H1 (cell line): ENCODE measurements at regions not wholly inside any gene's neighbourhood (a gene's known extent, or its start where the extent isn't known, plus 50 kb on each side); places are given as distances from the start of the nearest gene placed in this dataset.

Experiments
- CTCF ChIA-PET: fragments of 300-600 bp; sonication (Branson Sonifier 250); formaldehyde crosslinking; loops from one replicate; lab custom pipeline; 2021; ENCODE audit not compliant: partially characterized antibody; lab: Charles Lee
- POLR2A ChIA-PET: fragments of 300-600 bp; sonication (Branson Sonifier 250); formaldehyde crosslinking; loops from one replicate; lab custom pipeline; 2021; ENCODE audit warnings: inconsistent platforms; ENCODE audit not compliant: partially characterized antibody; lab: Charles Lee
- DNase-seq, 2 experiments: peaks; one replicate each; pipeline versions ENCODE4 v3.0.0 to v3.0.0-alpha.2; 2010 to 2022; ENCODE audit warnings: low spot score in 2 of 2, low read depth in 1 of 2, mixed read lengths in 1 of 2
- FAIRE-seq: peaks from 2 replicates; lab custom pipeline; 2011; peaks lifted over from hg19 to GRCh38; lab: Jason Lieb, UNC
- H2AFZ ChIP-seq: 2 replicates; pipeline ENCODE4 v1.8.1; 2012; ENCODE audit warnings: low read length, inconsistent platforms
- H2AK5ac ChIP-seq: 2 replicates; pipeline ENCODE4 v1.6.1; 2013; ENCODE audit warnings: low read depth, low read length
- H2BK120ac ChIP-seq: replicated peaks from 2 replicates; pipeline ENCODE3; 2013; ENCODE audit warnings: low read depth, low read length, inconsistent platforms
- H2BK12ac ChIP-seq: 2 replicates; pipeline ENCODE4 v1.6.1; 2013; ENCODE audit warnings: low read depth, low read length
- H2BK15ac ChIP-seq: 2 replicates; pipeline ENCODE4 v1.6.1; 2013; ENCODE audit warnings: low read length
- H2BK20ac ChIP-seq: 2 replicates; pipeline ENCODE4 v1.6.1; 2013; ENCODE audit warnings: low read length
- H2BK5ac ChIP-seq: 2 replicates; pipeline ENCODE4 v1.6.1; 2013; ENCODE audit warnings: low read depth, low read length
- H3K14ac ChIP-seq: 2 replicates; pipeline ENCODE4 v1.6.1; 2013; ENCODE audit warnings: inconsistent platforms; ENCODE audit not compliant: insufficient read length
- H3K18ac ChIP-seq: 2 replicates; pipeline ENCODE4 v1.6.1; 2013; ENCODE audit warnings: low read length; ENCODE audit errors: extremely low read depth
- H3K23ac ChIP-seq: 2 replicates; pipeline ENCODE4 v1.6.1; 2013; ENCODE audit warnings: inconsistent platforms; ENCODE audit not compliant: insufficient read length
- H3K23me2 ChIP-seq: 2 replicates; pipeline ENCODE4 v1.6.1; 2013; ENCODE audit warnings: low read depth, low read length
- H3K27ac ChIP-seq: 2 replicates; pipeline ENCODE4 v1.6.1; 2011; ENCODE audit warnings: low read depth, low read length, inconsistent platforms
- H3K27me3 ChIP-seq, 4 experiments: replicated peaks in 1 of 4; 1 replicate in 1 of 4; 2 replicates in 3 of 4; pipeline versions ENCODE4 v1.6.1 to v1.8.1; 2011 to 2013; ENCODE audit warnings: low read length in 3 of 4, mild to moderate bottlenecking in 3 of 4, inconsistent platforms in 2 of 4, mixed read lengths in 2 of 4, moderate library complexity in 1 of 4; ENCODE audit not compliant: control insufficient read depth in 3 of 4, insufficient read depth in 3 of 4; ENCODE audit errors: extremely low read depth in 1 of 4
- H3K36me3 ChIP-seq, 4 experiments: 2 replicates each; pipeline versions ENCODE4 v1.6.1 to v1.8.1; 2011 to 2013; ENCODE audit warnings: mild to moderate bottlenecking in 4 of 4, low read length in 3 of 4, moderate library complexity in 2 of 4, control low read depth in 1 of 4, inconsistent platforms in 1 of 4; ENCODE audit not compliant: insufficient read depth in 4 of 4, control insufficient read depth in 2 of 4
- H3K4ac ChIP-seq: replicated peaks from 2 replicates; pipeline ENCODE3; 2013; ENCODE audit warnings: low read length, low read depth, mixed read lengths, inconsistent platforms; ENCODE audit not compliant: insufficient read length
- H3K4me1 ChIP-seq, 4 experiments: replicated peaks in 1 of 4; 1 replicate in 1 of 4; 2 replicates in 3 of 4; pipeline versions ENCODE4 v1.6.1 to v1.8.1; 2011 to 2013; ENCODE audit warnings: low read length in 3 of 4, inconsistent platforms in 2 of 4, mixed read lengths in 1 of 4; ENCODE audit not compliant: insufficient read depth in 4 of 4, control insufficient read depth in 3 of 4
- H3K4me2 ChIP-seq, 2 experiments: 2 replicates each; pipeline versions ENCODE4 v1.6.1 to v1.8.1; 2011 to 2013; ENCODE audit warnings: low read depth in 2 of 2, low read length in 2 of 2, control low read depth in 1 of 2, inconsistent platforms in 1 of 2, mild to moderate bottlenecking in 1 of 2; ENCODE audit not compliant: insufficient read depth in 1 of 2
- H3K4me3 ChIP-seq, 4 experiments: fragments of 200-600, 300-600 bp in 1 of 4; sonication (generic), shearing (Covaris generic), sonication (Bioruptor Twin) in 1 of 4; 2 replicates each; pipeline versions ENCODE4 v1.5.1 to v1.8.1; 2011 to 2016; ENCODE audit warnings: low read length in 4 of 4, low read depth in 3 of 4, control low read depth in 2 of 4, inconsistent platforms in 2 of 4, mild to moderate bottlenecking in 2 of 4, mixed read lengths in 1 of 4, moderate library complexity in 1 of 4; ENCODE audit not compliant: insufficient read depth in 2 of 4; ENCODE audit errors: extremely low read depth in 1 of 4
- H3K56ac ChIP-seq: replicated peaks from 2 replicates; pipeline ENCODE3; 2013; ENCODE audit warnings: low read depth, mild to moderate bottlenecking, mixed read lengths, low read length, inconsistent platforms; ENCODE audit not compliant: insufficient read length
- H3K79me1 ChIP-seq: 2 replicates; pipeline ENCODE4 v1.6.1; 2013; ENCODE audit warnings: low read depth, low read length, control low read depth
- H3K79me2 ChIP-seq, 2 experiments: 2 replicates each; pipeline versions ENCODE4 v1.6.1 to v1.8.1; 2012 to 2013; ENCODE audit warnings: low read length in 2 of 2, mild to moderate bottlenecking in 2 of 2, inconsistent platforms in 1 of 2; ENCODE audit not compliant: insufficient read depth in 2 of 2, control insufficient read depth in 1 of 2
- H3K9ac ChIP-seq, 4 experiments: replicated peaks in 1 of 4; 1 replicate in 1 of 4; 2 replicates in 3 of 4; pipeline versions ENCODE4 v1.6.1 to v1.8.1; 2011 to 2013; ENCODE audit warnings: low read depth in 3 of 4, low read length in 3 of 4, control low read depth in 2 of 4, mild to moderate bottlenecking in 2 of 4, moderate library complexity in 2 of 4, inconsistent platforms in 1 of 4; ENCODE audit errors: extremely low read depth in 1 of 4
- H3K9me3 ChIP-seq, 2 experiments: 2 replicates each; pipeline versions ENCODE4 v1.6.1 to v1.8.1; 2012 to 2013; ENCODE audit warnings: mild to moderate bottlenecking in 2 of 2, moderate library complexity in 2 of 2, control low read depth in 1 of 2, inconsistent platforms in 1 of 2, low read depth in 1 of 2, low read length in 1 of 2, mixed read lengths in 1 of 2; ENCODE audit not compliant: insufficient read depth in 2 of 2
- H4K20me1 ChIP-seq, 2 experiments: replicated peaks in 1 of 2; 2 replicates each; pipeline versions ENCODE3 to v1.8.1; 2011 to 2013; ENCODE audit warnings: inconsistent platforms in 2 of 2, low read length in 2 of 2, mild to moderate bottlenecking in 1 of 2; ENCODE audit not compliant: insufficient read depth in 2 of 2, control insufficient read depth in 1 of 2
- H4K5ac ChIP-seq: 2 replicates; pipeline ENCODE4 v1.6.1; 2013; ENCODE audit warnings: low read length, low read depth, mixed read lengths, inconsistent platforms; ENCODE audit not compliant: insufficient read length
- H4K8ac ChIP-seq: 2 replicates; pipeline ENCODE4 v1.8.0; 2013; ENCODE audit warnings: mild to moderate bottlenecking, moderate library complexity, low read length, inconsistent platforms; ENCODE audit not compliant: insufficient read depth; ENCODE audit errors: extremely low read depth
- H4K91ac ChIP-seq: replicated peaks from 2 replicates; pipeline ENCODE3; 2013; ENCODE audit warnings: low read length, mixed read lengths, inconsistent platforms; ENCODE audit not compliant: insufficient read length
- BACH1 ChIP-seq: IDR thresholded peaks from 2 replicates; pipeline ENCODE4 v1.6.1; 2012; ENCODE audit warnings: low read length, improper control_type of control experiment
- SIN3A ChIP-seq, 2 experiments: IDR thresholded peaks in 1 of 2; conservative IDR thresholded peaks in 1 of 2; 2 replicates each; pipeline ENCODE4 v1.6.1; 2011 to 2012; ENCODE audit warnings: low read length in 2 of 2, improper control_type of control experiment in 1 of 2, low read depth in 1 of 2, mild to moderate bottlenecking in 1 of 2
- WGBS, 2 experiments: shearing (Covaris generic) in 1 of 2; methylation state at CpG; one replicate each; pipeline versions ENCODE4 v1.1.6 to v1.1.7; 2013 to 2015; ENCODE audit warnings: low lambda C conversion rate in 2 of 2, mixed read lengths in 2 of 2, inconsistent platforms in 1 of 2, low coverage in 1 of 2, missing lambda C conversion rate in 1 of 2; ENCODE audit not compliant: insufficient replicate concordance in 2 of 2, insufficient coverage in 1 of 2, insufficient read length in 1 of 2; ENCODE audit errors: extremely low coverage in 1 of 2, missing lambda C conversion rate in 1 of 2; 5-methylcytosine and 5-hydroxymethylcytosine counted together

- no peak overlapping the region for H2BK12ac ChIP-seq
- H2AFZ ChIP-seq: no peak overlapping the region
- H3K4me1 ChIP-seq: no peaks in the 10 kb centered on the region
- no peak overlapping the region for H3K4me3 ChIP-seq
- H2BK5ac ChIP-seq: no peak overlapping the region
- H3K9me3 ChIP-seq: 0 out of 4 replicates have a peak, but pooled peaks cover 0 to 3% of the 10 kb centered on the region in 2 experiments
- H4K20me1 ChIP-seq: no peaks in the 10 kb centered on the region
- DNase-seq (no peak), FAIRE-seq (no peak)
- no peaks in the 10 kb centered on the region for H3K79me1 ChIP-seq
- no peak overlapping the region for H4K8ac ChIP-seq
- H2BK15ac ChIP-seq: no peak overlapping the region
- 88% methylated on average over 3 of the region's 3 CpGs; no CpG with 5 or more reads in 1 of the 2 experiments for WGBS, 2 experiments
- no peak overlapping the region for H3K56ac ChIP-seq
- H3K27ac ChIP-seq: no peak overlapping the region
- no peak overlapping the region for H3K9ac ChIP-seq
- H2AK5ac ChIP-seq: no peak overlapping the region
- H3K4ac ChIP-seq: no peak overlapping the region
- H3K18ac ChIP-seq: no peak overlapping the region
- no peak overlapping the region for H3K4me2 ChIP-seq
- H4K91ac ChIP-seq: no peak overlapping the region
- H2BK120ac ChIP-seq: no peak overlapping the region
- no peaks in the 10 kb centered on the region for H3K36me3 ChIP-seq
- no peaks in the 10 kb centered on the region for H3K27me3 ChIP-seq
- ChIA-PET CTCF (no interaction called here), POLR2A (no interaction called here)
- no peak overlapping the region for H3K23ac ChIP-seq
- no peak overlapping the region for H3K14ac ChIP-seq
- H4K5ac ChIP-seq: no peak overlapping the region
- H3K23me2 ChIP-seq: no peaks in the 10 kb centered on the region
- no peak overlapping the region for H2BK20ac ChIP-seq
- no peaks in the 10 kb centered on the region for H3K79me2 ChIP-seq
- TF ChIP-seq BACH1 (peak; percentile 99), SIN3A (conservative IDR thresholded peaks at IDR 0.05 in 1 of 2, IDR thresholded peaks at IDR 0.05 in 1 of 2; ENCODE audit: low read depth in 1 of 2, low read length in 2 of 2) (no peak)
Measured at GRCh38 chr4:66340286-66340893, 670.1 kb upstream of the EPHA5 start.
